B cell (primary cell): ENCODE measurements at regions not wholly inside any gene's neighbourhood (a gene's known extent, or its start where the extent isn't known, plus 50 kb on each side); places are given as distances from the start of the nearest gene placed in this dataset.

Source experiments
- ATAC-seq: fragments of 200-7000 bp; cut with Tn5 transposase; one replicate; pipeline ENCODE4 v1.10.0; 2021; ENCODE audit warnings: low read depth, mild to moderate bottlenecking, moderate number of reproducible peaks, moderate library complexity
- CTCF ChIA-PET: fragments of 350-600 bp; sonication (Branson Sonifier 250); formaldehyde crosslinking; loops from one replicate; lab custom pipeline; 2021; ENCODE audit warnings: antibody characterized with exemption, inconsistent platforms; lab: Charles Lee
- POLR2A ChIA-PET: fragments of 350-600 bp; sonication (Branson Sonifier 250); formaldehyde crosslinking; loops from one replicate; lab custom pipeline; 2021; ENCODE audit warnings: antibody characterized with exemption; lab: Charles Lee
- DNase-seq: peaks from one replicate; pipeline ENCODE4 v3.0.0; 2013
- H2AFZ ChIP-seq: 2 replicates; pipeline ENCODE4 v1.6.1; 2012; ENCODE audit warnings: mild to moderate bottlenecking, low read depth, low read length; ENCODE audit not compliant: insufficient read depth, poor library complexity, severe bottlenecking
- H3K27ac ChIP-seq, 2 donors: 1 replicate in 1 of 2; 2 replicates in 1 of 2; pipeline ENCODE4 v1.5.1; 2012 to 2013; ENCODE audit warnings: low read length in 2 of 2, mild to moderate bottlenecking in 2 of 2, moderate library complexity in 1 of 2
- H3K27me3 ChIP-seq, 4 experiments: fragments of 200-600 bp in 1 of 4; sonication (generic) in 1 of 4; replicated peaks in 1 of 4; 1 replicate in 2 of 4; 2 replicates in 2 of 4; pipeline versions ENCODE4 v1.6.1 to v1.7.0; 2013 to 2016; ENCODE audit warnings: low read length in 3 of 4, mild to moderate bottlenecking in 2 of 4, mixed read lengths in 1 of 4, moderate library complexity in 1 of 4; ENCODE audit not compliant: insufficient read depth in 4 of 4, control insufficient read depth in 3 of 4; ENCODE audit errors: control extremely low read depth in 1 of 4
- H3K36me3 ChIP-seq, 2 experiments: replicated peaks in 1 of 2; 1 replicate in 1 of 2; 2 replicates in 1 of 2; pipeline versions ENCODE4 v1.6.1 to v1.7.1; 2013; ENCODE audit warnings: low read length in 1 of 2; ENCODE audit not compliant: insufficient read depth in 2 of 2, control insufficient read depth in 1 of 2; ENCODE audit errors: control extremely low read depth in 1 of 2, extremely low read depth in 1 of 2
- H3K4me1 ChIP-seq, 2 donors: fragments of 200-600 bp in 1 of 2; sonication (generic) in 1 of 2; 1 replicate in 1 of 2; 2 replicates in 1 of 2; pipeline versions ENCODE4 v1.5.1 to v1.6.1; 2013 to 2017; ENCODE audit warnings: low read length in 2 of 2; ENCODE audit not compliant: control insufficient read depth in 2 of 2, insufficient read depth in 2 of 2
- H3K4me2 ChIP-seq: replicated peaks from 2 replicates; pipeline ENCODE3; 2012; ENCODE audit warnings: mild to moderate bottlenecking, low read depth, low read length; ENCODE audit not compliant: poor library complexity, severe bottlenecking
- H3K4me3 ChIP-seq, 5 experiments: fragments of 200-600 bp in 1 of 5; sonication (generic) in 1 of 5; 1 replicate in 3 of 5; 2 replicates in 2 of 5; pipeline versions ENCODE4 v1.5.1 to v1.7.0; 2011 to 2016; ENCODE audit warnings: low read length in 4 of 5, mild to moderate bottlenecking in 4 of 5, low read depth in 2 of 5, control low read depth in 1 of 5, moderate library complexity in 1 of 5; ENCODE audit not compliant: insufficient read depth in 1 of 5; ENCODE audit errors: control extremely low read depth in 1 of 5, extremely low read depth in 1 of 5
- H3K79me2 ChIP-seq: fragments of 200-600 bp; sonication (generic); one replicate; pipeline ENCODE4 v1.6.0; 2016; ENCODE audit warnings: low read length; ENCODE audit not compliant: control insufficient read depth, insufficient read depth
- H3K9ac ChIP-seq: fragments of 200-600 bp; sonication (generic); 2 replicates; pipeline ENCODE4 v1.6.1; 2017; ENCODE audit warnings: mild to moderate bottlenecking, low read length, moderate library complexity
- H3K9me3 ChIP-seq, 3 donors: one replicate each; pipeline versions ENCODE4 v1.6.1 to v1.7.1; 2013; ENCODE audit warnings: low read length in 2 of 3; ENCODE audit not compliant: control insufficient read depth in 2 of 3, insufficient read depth in 1 of 3; ENCODE audit errors: control extremely low read depth in 1 of 3
- H4K20me1 ChIP-seq: 2 replicates; pipeline ENCODE4 v1.6.0; 2012; ENCODE audit warnings: mild to moderate bottlenecking, low read length; ENCODE audit not compliant: insufficient read depth, control insufficient read depth, poor library complexity, severe bottlenecking
- H3K27ac Mint-ChIP-seq: one replicate; pipeline ENCODE4 v1.8.0; 2021; ENCODE audit warnings: mixed read lengths
- H3K27me3 Mint-ChIP-seq: one replicate; pipeline ENCODE4 v1.8.0; 2021; ENCODE audit warnings: mixed read lengths
- H3K4me1 Mint-ChIP-seq: one replicate; pipeline ENCODE4 v1.8.0; 2021; ENCODE audit warnings: mixed read lengths
- H3K4me3 Mint-ChIP-seq: one replicate; pipeline ENCODE4 v1.8.0; 2021; ENCODE audit warnings: mixed read lengths
- H3K9me3 Mint-ChIP-seq: one replicate; pipeline ENCODE4 v1.8.0; 2022; ENCODE audit warnings: mixed read lengths; ENCODE audit not compliant: insufficient read depth
- EZH2 ChIP-seq: IDR thresholded peaks from 2 replicates; pipeline ENCODE4 v1.6.1; 2012; ENCODE audit warnings: borderline replicate concordance, low read depth, mild to moderate bottlenecking, moderate library complexity, low read length; ENCODE audit not compliant: insufficient read depth, poor library complexity, severe bottlenecking
- WGBS: methylation state at CpG from one replicate; pipeline ENCODE4 v1.1.5; 2013; ENCODE audit warnings: missing lambda C conversion rate; ENCODE audit not compliant: insufficient coverage; 5-methylcytosine and 5-hydroxymethylcytosine counted together
- intact Hi-C: fragments of 100-400 bp; cut with micrococcal nuclease; formaldehyde crosslinking; loops from one replicate; pipeline ENCODE4 v1.10.0; 2022
- TF ChIP-seq, protein P1 (sequence below): fragments of 200-600 bp; IDR thresholded peaks from one replicate; pipeline ENCODE4 v1.8.0; 2022; ENCODE audit warnings: antibody characterized with exemption, mild to moderate bottlenecking

- ChIA-PET POLR2A (interaction anchor here (0.5 kb wide), 1 partner anchor 140 kb away, joined by 3 read pairs; no protein-coding TSS in a partner anchor), CTCF (interaction anchor here (0.7 to 4.6 kb wide), 20 partner anchors 9 to 553 kb away, joined by 3 to 47 read pairs (median 4); no protein-coding TSS in a partner anchor)
- DNase-seq: no peak
- Histone ChIP-seq H2AFZ (no peak overlapping the region), H3K79me2 (no peaks in the 10 kb centered on the region), H3K9ac (no peak overlapping the region), H3K27ac (no peak overlapping the region), H3K27me3 (peaks cover 0 to 3% (median 0%) of the 10 kb centered on the region in 4 experiments), H3K9me3 (peaks cover 0 to 3% (median 0%) of the 10 kb centered on the region in 3 donors), H3K36me3 (no peaks in the 10 kb centered on the region), H3K4me1 (no peaks in the 10 kb centered on the region), H4K20me1 (no peaks in the 10 kb centered on the region), H3K4me2 (no peak overlapping the region), H3K4me3 (no peak overlapping the region)
- H3K4me1 Mint-ChIP-seq: no peaks in the 10 kb centered on the region
- H3K27me3 Mint-ChIP-seq: peaks cover 35% of the 10 kb centered on the region
- intact Hi-C loops: no loop called here
- no CpG with 5 or more reads among the region's 5 CpGs for WGBS
- H3K4me3 Mint-ChIP-seq: no peak overlapping the region
- no peak for TF ChIP-seq EZH2
- TF ChIP-seq, protein P1, sequence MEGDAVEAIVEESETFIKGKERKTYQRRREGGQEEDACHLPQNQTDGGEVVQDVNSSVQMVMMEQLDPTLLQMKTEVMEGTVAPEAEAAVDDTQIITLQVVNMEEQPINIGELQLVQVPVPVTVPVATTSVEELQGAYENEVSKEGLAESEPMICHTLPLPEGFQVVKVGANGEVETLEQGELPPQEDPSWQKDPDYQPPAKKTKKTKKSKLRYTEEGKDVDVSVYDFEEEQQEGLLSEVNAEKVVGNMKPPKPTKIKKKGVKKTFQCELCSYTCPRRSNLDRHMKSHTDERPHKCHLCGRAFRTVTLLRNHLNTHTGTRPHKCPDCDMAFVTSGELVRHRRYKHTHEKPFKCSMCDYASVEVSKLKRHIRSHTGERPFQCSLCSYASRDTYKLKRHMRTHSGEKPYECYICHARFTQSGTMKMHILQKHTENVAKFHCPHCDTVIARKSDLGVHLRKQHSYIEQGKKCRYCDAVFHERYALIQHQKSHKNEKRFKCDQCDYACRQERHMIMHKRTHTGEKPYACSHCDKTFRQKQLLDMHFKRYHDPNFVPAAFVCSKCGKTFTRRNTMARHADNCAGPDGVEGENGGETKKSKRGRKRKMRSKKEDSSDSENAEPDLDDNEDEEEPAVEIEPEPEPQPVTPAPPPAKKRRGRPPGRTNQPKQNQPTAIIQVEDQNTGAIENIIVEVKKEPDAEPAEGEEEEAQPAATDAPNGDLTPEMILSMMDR: peak; percentile 64
- ATAC-seq: no peak
- H3K9me3 Mint-ChIP-seq: peaks cover 4% of the 10 kb centered on the region
- H3K27ac Mint-ChIP-seq: no peak overlapping the region
Measured at GRCh38 chr18:59996370-59996966, 96.7 kb downstream of the PMAIP1 start.

DNA sequence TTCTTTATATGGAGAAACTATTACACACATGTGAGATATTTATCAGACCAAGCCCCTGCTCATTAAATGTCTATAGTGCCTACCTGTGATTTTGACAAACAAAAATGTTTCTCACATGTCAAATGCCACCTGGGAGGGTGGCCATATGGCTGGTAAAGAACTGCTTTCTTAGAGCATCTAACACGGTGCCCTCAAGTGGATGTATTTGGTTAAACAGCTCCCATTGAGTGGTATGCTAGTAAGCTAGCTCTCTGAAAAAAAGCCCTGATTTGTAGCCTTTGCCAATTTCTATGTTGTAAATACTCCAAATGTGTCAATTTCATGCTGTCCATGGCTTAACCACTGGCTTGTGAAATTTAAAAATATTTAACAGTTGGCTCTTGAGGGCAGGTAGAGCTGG is 94.6 kb downstream of the PMAIP1 start:
- Histone ChIP-seq H3K36me3 (no peaks in the 10 kb centered on the region), H3K27me3 (peaks cover 0 to 5% (median 2%) of the 10 kb centered on the region in 4 experiments), H4K20me1 (no peaks in the 10 kb centered on the region), H2AFZ (no peak overlapping the region), H3K4me1 (no peaks in the 10 kb centered on the region), H3K9ac (no peak overlapping the region), H3K4me3 (no peak overlapping the region), H3K79me2 (no peaks in the 10 kb centered on the region), H3K9me3 (no peaks in the 10 kb centered on the region), H3K27ac (no peak overlapping the region), H3K4me2 (no peak overlapping the region)
- 0% methylated on average over 1 of the region's 1 CpG for WGBS
- H3K9me3 Mint-ChIP-seq: no peaks in the 10 kb centered on the region
- H3K4me1 Mint-ChIP-seq: no peaks in the 10 kb centered on the region
- ChIA-PET CTCF (interaction anchor here (0.8 to 4.6 kb wide), 13 partner anchors 9 to 555 kb away, joined by 3 to 47 read pairs (median 5); partner anchors contain the start of gene PMAIP1), POLR2A (interaction anchor here (0.5 kb wide), 1 partner anchor 150 kb away, joined by 3 read pairs; no protein-coding TSS in a partner anchor)
- no peak overlapping the region for H3K27ac Mint-ChIP-seq
- intact Hi-C loops: loop anchor here (1.0 kb wide), 1 partner anchor 157 kb away; no protein-coding TSS in a partner anchor
- peaks cover 39% of the 10 kb centered on the region for H3K27me3 Mint-ChIP-seq
- DNase-seq (peak; percentile 16), ATAC-seq (peak; percentile 43)
- no peak overlapping the region for H3K4me3 Mint-ChIP-seq
- TF ChIP-seq, protein P1: no peak
- TF ChIP-seq EZH2: no peak
